ENCODE measurements at regions not wholly inside any gene's neighbourhood (a gene's known extent, or its start where the extent isn't known, plus 50 kb on each side); places are given as distances from the start of the nearest gene placed in this dataset.

DNA sequence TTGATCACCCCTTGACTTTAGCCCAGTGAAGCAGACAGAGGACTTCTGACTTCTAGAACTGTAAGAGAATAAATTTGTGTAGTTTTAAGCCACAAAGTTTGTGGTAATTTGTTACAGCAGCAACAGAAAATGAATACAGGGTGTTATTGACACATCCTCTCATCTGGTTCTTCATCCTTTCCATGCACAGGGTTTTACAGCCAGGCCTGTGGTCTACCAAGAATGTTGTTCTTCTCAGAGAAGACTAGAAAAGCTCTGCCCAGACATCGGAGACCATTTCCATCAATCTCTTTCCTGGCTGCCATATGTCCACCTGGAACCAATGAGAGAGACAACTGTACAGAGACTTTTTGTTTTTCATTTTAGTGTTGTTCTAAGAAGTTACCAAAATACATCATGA, 308.2 kb upstream of the AMIGO2 start:
- TF ChIP-seq, protein P1, sequence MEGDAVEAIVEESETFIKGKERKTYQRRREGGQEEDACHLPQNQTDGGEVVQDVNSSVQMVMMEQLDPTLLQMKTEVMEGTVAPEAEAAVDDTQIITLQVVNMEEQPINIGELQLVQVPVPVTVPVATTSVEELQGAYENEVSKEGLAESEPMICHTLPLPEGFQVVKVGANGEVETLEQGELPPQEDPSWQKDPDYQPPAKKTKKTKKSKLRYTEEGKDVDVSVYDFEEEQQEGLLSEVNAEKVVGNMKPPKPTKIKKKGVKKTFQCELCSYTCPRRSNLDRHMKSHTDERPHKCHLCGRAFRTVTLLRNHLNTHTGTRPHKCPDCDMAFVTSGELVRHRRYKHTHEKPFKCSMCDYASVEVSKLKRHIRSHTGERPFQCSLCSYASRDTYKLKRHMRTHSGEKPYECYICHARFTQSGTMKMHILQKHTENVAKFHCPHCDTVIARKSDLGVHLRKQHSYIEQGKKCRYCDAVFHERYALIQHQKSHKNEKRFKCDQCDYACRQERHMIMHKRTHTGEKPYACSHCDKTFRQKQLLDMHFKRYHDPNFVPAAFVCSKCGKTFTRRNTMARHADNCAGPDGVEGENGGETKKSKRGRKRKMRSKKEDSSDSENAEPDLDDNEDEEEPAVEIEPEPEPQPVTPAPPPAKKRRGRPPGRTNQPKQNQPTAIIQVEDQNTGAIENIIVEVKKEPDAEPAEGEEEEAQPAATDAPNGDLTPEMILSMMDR (IDR thresholded peaks at IDR 0.05): no peak
- TF ChIP-seq POLR2A (IDR thresholded peaks at IDR 0.05): no peak
